Stomach (tissue), 8 donors: ENCODE measurements at regions not wholly inside any gene's neighbourhood (a gene's known extent, or its start where the extent isn't known, plus 50 kb on each side); places are given as distances from the start of the nearest gene placed in this dataset.
A peak's percentile ranks its signal among the peaks of the same experiment; 100 is the strongest.

Experiments
- DNase-seq, 2 donors: peaks; one replicate each; pipeline versions ENCODE4 v3.0.0 to v3.0.0-alpha.2; 2013 to 2019
- H3K27ac ChIP-seq, 5 donors: fragments of 200-600 bp in 4 of 5; sonication (generic) in 4 of 5; one replicate each; pipeline ENCODE4 v1.5.1; 2013 to 2019; ENCODE audit warnings: mild to moderate bottlenecking in 1 of 5, moderate library complexity in 1 of 5
- H3K27me3 ChIP-seq, 3 donors: fragments of 200-600 bp; sonication (generic); one replicate each; pipeline ENCODE4 v1.5.1; 2017 to 2019; ENCODE audit warnings: mixed run types in 1 of 3
- H3K36me3 ChIP-seq, 4 donors: fragments of 200-600 bp; sonication (generic); 1 replicate in 3 of 4; 2 replicates in 1 of 4; pipeline ENCODE4 v1.5.1; 2016 to 2019
- H3K4me1 ChIP-seq, 4 donors: fragments of 200-600 bp; sonication (generic); one replicate each; pipeline ENCODE4 v1.5.1; 2016 to 2019
- H3K4me3 ChIP-seq, 4 donors: fragments of 200-600 bp; sonication (generic) in 3 of 4; one replicate each; pipeline ENCODE4 v1.5.1; 2016 to 2019; ENCODE audit warnings: mild to moderate bottlenecking in 1 of 4
- H3K9me3 ChIP-seq, 4 donors: fragments of 200-600 bp; sonication (generic); one replicate each; pipeline ENCODE4 v1.5.1; 2016 to 2019
- EP300 ChIP-seq: sonication (generic); formaldehyde crosslinking; IDR thresholded peaks from one replicate; pipeline ENCODE4 v1.6.1; 2017; ENCODE audit warnings: antibody characterized with exemption
- POLR2A ChIP-seq, 4 donors: fragments of 450-650 bp; IDR thresholded peaks; one replicate each; pipeline ENCODE4 v1.6.1; 2016; ENCODE audit warnings: antibody characterized with exemption in 4 of 4, control low read depth in 2 of 4, mild to moderate bottlenecking in 1 of 4, moderate library complexity in 1 of 4
- POLR2AphosphoS5 ChIP-seq, 3 donors: sonication (generic); formaldehyde crosslinking; IDR thresholded peaks; one replicate each; pipeline ENCODE4 v1.6.1; 2016; ENCODE audit warnings: antibody characterized with exemption in 3 of 3
- WGBS, 5 donors: extraction: QIAGEN DNeasy Blood & Tissue Kit in 3 of 5; methylation state at CpG; one replicate each; pipeline versions ENCODE4 v1.1.5 to v1.1.7; 2013 to 2018; 5-methylcytosine and 5-hydroxymethylcytosine counted together
- intact Hi-C: fragments of 100-400 bp; cut with DNase I; formaldehyde crosslinking; loops from one replicate; pipeline ENCODE4 v1.15.1; 2023; ENCODE audit warnings: low total_unique reads
- TF ChIP-seq, protein P1 (sequence below), 7 experiments: fragments of 450-650 bp in 4 of 7; fragments of 200-600 bp in 3 of 7; sonication (generic) in 3 of 7; IDR thresholded peaks; one replicate each; pipeline ENCODE4 v1.5.1; 2016 to 2019; ENCODE audit warnings: antibody characterized with exemption in 7 of 7, control low read depth in 2 of 7, mild to moderate bottlenecking in 1 of 7
- donor health status: healthy with polysubstance abuse.
- donor health status: Bipolar disorder and iron deficiency.
- donor health status: healthy.

DNA sequence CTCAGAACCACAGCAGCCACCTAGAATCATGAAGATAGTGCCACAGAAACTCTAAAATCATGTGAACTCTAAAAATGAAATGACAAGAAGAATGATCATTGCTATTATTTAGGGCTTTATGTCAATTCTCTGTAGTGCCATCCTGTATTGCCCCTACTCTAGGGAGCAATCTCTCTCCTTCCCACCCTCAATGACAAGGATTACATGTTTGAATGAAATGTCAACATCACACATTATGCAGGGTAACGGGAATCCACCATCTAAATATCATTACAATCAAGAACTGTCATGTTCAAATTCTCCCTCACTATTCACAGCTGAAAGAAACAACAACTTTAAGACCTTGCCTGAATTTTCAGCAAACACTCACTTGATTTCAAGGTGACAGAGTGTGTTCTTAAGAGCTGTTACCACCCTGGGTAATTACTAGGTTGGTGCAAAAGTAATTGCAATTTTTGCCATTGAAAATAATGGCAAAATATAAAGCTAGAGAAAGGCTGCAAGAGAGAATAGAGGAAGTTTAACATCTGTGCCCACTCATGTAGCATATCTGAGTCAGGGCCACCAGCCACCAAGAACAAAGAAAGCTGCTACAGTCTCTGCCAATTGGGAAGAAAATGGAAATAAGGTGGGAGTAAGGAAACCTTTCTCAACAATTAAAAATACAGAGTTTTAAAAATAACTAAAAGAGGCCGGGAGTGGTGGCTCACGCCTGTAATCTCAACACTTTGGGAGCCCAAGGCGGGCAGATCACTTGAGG lies 112.8 kb upstream of the PSMD7 start:
- no peak overlapping the region for H3K4me3 ChIP-seq
- WGBS, 5 donors, result 81 to 89% (median 85%) methylated on average over 4 of the region's 4 CpGs
- no peaks in the 10 kb centered on the region for H3K4me1 ChIP-seq
- H3K36me3 ChIP-seq, result no peaks in the 10 kb centered on the region
- TF ChIP-seq POLR2A (IDR thresholded peaks at IDR 0.05), result no peak
- no peak for TF ChIP-seq POLR2AphosphoS5 (IDR thresholded peaks at IDR 0.05)
- TF ChIP-seq EP300, result no peak
- TF ChIP-seq, protein P1, sequence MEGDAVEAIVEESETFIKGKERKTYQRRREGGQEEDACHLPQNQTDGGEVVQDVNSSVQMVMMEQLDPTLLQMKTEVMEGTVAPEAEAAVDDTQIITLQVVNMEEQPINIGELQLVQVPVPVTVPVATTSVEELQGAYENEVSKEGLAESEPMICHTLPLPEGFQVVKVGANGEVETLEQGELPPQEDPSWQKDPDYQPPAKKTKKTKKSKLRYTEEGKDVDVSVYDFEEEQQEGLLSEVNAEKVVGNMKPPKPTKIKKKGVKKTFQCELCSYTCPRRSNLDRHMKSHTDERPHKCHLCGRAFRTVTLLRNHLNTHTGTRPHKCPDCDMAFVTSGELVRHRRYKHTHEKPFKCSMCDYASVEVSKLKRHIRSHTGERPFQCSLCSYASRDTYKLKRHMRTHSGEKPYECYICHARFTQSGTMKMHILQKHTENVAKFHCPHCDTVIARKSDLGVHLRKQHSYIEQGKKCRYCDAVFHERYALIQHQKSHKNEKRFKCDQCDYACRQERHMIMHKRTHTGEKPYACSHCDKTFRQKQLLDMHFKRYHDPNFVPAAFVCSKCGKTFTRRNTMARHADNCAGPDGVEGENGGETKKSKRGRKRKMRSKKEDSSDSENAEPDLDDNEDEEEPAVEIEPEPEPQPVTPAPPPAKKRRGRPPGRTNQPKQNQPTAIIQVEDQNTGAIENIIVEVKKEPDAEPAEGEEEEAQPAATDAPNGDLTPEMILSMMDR (IDR thresholded peaks at IDR 0.05), result no peak
- H3K27me3 ChIP-seq, result no peaks in the 10 kb centered on the region
- no peak overlapping the region for H3K27ac ChIP-seq
- DNase-seq, result no peak
- H3K9me3 ChIP-seq, result peaks cover 0 to 12% (median 7%) of the 10 kb centered on the region in 4 donors
- intact Hi-C loops, result no loop called here

DNA sequence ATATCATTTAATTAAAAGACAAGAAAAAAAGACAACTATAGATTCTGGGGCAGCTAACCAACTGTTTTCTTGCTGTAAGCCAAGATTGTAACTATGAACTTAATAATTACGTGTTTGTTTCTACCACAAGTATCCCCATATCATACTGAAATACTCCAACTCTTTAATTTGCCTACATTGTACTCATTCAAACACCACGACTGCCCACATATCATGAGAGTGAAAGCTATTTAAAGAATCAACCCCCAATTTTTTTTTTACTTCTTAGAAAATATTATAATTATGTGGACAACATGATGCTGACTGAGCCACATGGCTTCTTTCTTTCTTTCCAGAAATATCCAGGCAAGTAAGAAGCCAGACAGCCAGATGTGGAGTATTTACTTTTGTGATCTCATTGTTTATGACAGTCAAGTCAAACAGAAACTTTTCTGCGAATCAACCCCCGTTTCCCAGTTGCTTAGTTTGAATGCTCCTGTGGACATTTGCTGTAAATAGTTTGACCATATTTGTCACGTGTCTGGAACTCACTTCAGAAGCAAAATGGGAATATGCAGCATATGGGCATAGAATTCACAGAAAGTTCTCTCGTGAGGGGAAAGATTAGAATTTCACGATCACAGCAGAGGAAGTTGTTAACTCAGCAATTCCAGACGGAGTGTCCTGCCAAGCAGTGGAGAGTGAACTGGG lies 126.8 kb upstream of the PSMD7 start:
- Histone ChIP-seq H3K36me3 (no peaks in the 10 kb centered on the region), H3K9me3 (no peaks in the 10 kb centered on the region), H3K27ac (peak overlapping the region in 2 of 5 donors; percentile 55 to 60), H3K27me3 (no peaks in the 10 kb centered on the region), H3K4me3 (peak overlapping the region in 3 of 4 donors; percentile 5 to 31 (median 13)), H3K4me1 (peaks cover 0 to 11% (median 0%) of the 10 kb centered on the region in 4 donors)
- intact Hi-C loops, result no loop called here
- DNase-seq, result peak in 1 of 2 donors; percentile 86
- TF ChIP-seq, protein P1 (IDR thresholded peaks at IDR 0.05), result no peak
- no peak for TF ChIP-seq POLR2A (IDR thresholded peaks at IDR 0.05)
- no peak for TF ChIP-seq EP300
- peak in 1 of 3 donors; percentile 13 for TF ChIP-seq POLR2AphosphoS5 (IDR thresholded peaks at IDR 0.05)
- WGBS, 5 donors, result 18 to 32% (median 30%) methylated on average over 8 of the region's 8 CpGs

DNA sequence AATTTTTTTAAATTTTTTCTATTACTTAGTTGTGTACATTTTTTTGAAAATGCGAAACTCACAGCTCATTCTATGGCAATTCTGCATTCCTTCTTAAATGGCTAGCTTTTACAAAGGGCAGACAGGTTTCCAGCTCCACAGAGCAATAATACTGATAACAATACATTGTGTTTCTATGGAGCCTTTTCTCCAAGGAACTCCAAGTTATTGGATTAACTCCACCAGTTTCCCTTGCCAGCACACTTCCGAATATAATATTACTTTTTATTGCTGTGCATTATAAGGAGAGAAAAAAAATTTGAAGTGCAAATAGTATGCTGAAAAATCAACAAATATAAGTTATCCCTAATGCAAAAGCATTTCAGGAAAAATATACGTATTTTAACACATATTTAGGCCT lies 127.5 kb upstream of the PSMD7 start:
- whole genome bisulfite sequencing, 5 donors, result 72 to 85% (median 76%) methylated on average over 3 of the region's 3 CpGs
- Histone ChIP-seq H3K27me3 (no peaks in the 10 kb centered on the region), H3K4me1 (peaks cover 0 to 11% (median 0%) of the 10 kb centered on the region in 4 donors), H3K9me3 (no peaks in the 10 kb centered on the region), H3K36me3 (no peaks in the 10 kb centered on the region), H3K27ac (no peak overlapping the region), H3K4me3 (no peak overlapping the region)
- peak in 1 of 2 donors; percentile 22 for DNase-seq
- TF ChIP-seq POLR2AphosphoS5 (IDR thresholded peaks at IDR 0.05) (no peak), EP300 (no peak), POLR2A (IDR thresholded peaks at IDR 0.05) (no peak)
- TF ChIP-seq, protein P1 (IDR thresholded peaks at IDR 0.05), result no peak
- intact Hi-C loops, result no loop called here

DNA sequence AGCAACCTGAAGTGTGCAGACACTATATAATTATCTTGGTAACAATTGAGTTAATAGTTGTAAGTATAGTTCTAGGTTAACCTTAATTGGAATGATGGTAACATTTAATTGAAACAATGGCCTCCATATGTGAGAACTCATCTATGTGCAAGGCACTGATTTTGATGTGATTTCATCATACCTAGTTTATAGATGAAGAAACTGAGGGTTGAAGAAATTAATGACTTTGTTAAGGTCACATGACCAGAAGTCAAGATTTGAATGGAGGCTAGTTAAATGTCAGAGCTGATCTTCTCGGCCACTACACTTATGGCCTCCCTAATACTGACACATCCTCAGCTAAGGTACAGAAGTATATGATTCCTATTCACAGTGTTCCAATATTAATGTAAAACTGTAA lies 128.2 kb upstream of the PSMD7 start:
- WGBS, 5 donors, result 93 to 98% (median 95%) methylated on average over 1 of the region's 1 CpG
- Histone ChIP-seq H3K4me3 (no peak overlapping the region), H3K27me3 (no peaks in the 10 kb centered on the region), H3K27ac (no peak overlapping the region), H3K9me3 (no peaks in the 10 kb centered on the region), H3K4me1 (peaks cover 0 to 11% (median 0%) of the 10 kb centered on the region in 4 donors), H3K36me3 (no peaks in the 10 kb centered on the region)
- intact Hi-C loops, result no loop called here
- no peak for DNase-seq
- TF ChIP-seq EP300, result no peak
- TF ChIP-seq, protein P1 (IDR thresholded peaks at IDR 0.05), result no peak
- TF ChIP-seq POLR2AphosphoS5 (IDR thresholded peaks at IDR 0.05), result no peak
- no peak for TF ChIP-seq POLR2A (IDR thresholded peaks at IDR 0.05)
